ENCODE measurements at regions not wholly inside any gene's neighbourhood (a gene's known extent, or its start where the extent isn't known, plus 50 kb on each side); places are given as distances from the start of the nearest gene placed in this dataset.

DNA sequence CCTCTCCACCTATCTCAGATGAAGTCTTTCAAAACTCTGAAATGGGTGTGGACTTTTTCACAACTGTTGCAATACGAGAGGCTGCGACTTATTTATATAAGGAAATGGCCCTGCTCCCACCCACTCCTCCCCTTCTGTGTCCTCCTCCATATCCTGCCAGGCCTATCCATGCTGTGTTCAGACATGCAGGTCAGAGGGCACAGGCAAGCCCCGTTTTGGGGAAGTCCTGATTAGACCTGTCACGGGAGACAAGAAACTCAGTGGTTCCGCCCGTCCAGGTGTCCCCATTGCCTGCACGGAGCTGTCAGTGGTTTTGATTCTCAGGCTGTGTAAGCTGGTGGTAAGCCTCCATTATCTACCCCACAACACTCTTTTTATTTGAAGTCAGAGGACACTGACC, 99.6 kb upstream of the MGAT5 start:
- TF ChIP-seq, protein P1, sequence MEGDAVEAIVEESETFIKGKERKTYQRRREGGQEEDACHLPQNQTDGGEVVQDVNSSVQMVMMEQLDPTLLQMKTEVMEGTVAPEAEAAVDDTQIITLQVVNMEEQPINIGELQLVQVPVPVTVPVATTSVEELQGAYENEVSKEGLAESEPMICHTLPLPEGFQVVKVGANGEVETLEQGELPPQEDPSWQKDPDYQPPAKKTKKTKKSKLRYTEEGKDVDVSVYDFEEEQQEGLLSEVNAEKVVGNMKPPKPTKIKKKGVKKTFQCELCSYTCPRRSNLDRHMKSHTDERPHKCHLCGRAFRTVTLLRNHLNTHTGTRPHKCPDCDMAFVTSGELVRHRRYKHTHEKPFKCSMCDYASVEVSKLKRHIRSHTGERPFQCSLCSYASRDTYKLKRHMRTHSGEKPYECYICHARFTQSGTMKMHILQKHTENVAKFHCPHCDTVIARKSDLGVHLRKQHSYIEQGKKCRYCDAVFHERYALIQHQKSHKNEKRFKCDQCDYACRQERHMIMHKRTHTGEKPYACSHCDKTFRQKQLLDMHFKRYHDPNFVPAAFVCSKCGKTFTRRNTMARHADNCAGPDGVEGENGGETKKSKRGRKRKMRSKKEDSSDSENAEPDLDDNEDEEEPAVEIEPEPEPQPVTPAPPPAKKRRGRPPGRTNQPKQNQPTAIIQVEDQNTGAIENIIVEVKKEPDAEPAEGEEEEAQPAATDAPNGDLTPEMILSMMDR (IDR thresholded peaks at IDR 0.05; ENCODE audit: control extremely low read depth, extremely low read depth, low read depth, missing control alignments) = no peak
- POLR2A ChIA-PET = no interaction called here
- peak; percentile 52 for DNase-seq (ENCODE audit: extremely low spot score)
- CTCF ChIA-PET = interaction anchor here (0.7 to 4.5 kb wide), 10 partner anchors 11 to 257 kb away, joined by 3 to 23 read pairs (median 6); partner anchors contain the start of gene MGAT5

DNA sequence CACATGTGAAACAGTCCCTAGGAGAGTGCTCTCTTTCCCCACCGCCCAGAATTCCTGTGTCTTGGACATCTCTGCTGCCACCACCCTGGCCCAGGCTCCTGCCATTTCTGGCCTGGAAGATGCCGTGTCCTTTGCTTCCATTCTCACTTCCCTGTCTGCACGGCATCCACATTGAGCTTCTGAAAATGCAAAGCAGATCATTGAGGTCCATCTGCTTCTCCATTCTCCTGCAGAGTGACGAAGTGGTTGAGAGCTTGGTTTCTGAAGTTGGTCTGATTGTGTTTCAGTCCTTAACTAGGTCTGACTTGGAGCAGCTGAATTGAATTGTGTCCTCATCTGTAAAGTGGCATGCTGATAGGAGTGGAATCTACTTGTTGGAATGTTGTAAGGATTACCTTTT, 98.7 kb upstream of the MGAT5 start:
- CTCF ChIA-PET = interaction anchor here (0.7 to 4.5 kb wide), 18 partner anchors 8 to 257 kb away, joined by 3 to 23 read pairs (median 6); partner anchors contain the start of gene MGAT5
- POLR2A ChIA-PET = interaction anchor here (1.0 kb wide), 1 partner anchor 34 kb away, joined by 3 read pairs; no protein-coding TSS in a partner anchor

DNA sequence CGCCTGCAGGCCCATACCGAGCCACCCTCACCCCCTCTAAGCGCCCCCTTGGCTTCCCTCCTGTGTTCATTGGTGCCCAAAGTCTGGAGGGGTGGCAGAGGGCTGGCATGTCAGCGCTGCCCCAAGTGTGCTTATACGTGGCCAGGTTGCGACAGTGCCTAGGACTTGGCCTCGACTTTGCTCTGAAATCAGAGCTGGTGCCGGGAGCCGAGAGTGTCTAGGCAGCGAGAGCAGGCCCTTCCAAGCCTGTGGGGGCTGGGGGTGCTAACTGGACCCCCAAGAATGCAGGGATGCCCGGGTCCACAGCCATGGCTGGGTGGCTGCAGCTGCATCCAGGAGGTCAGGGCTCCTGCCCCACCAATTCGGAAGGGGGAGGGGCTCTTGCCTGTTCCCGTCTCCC, 95.6 kb upstream of the MGAT5 start:
- POLR2A ChIA-PET = no interaction called here
- no peak for DNase-seq (ENCODE audit: extremely low spot score)
- CTCF ChIA-PET = interaction anchor here (1.2 to 4.2 kb wide), 2 partner anchors 30 to 40 kb away, joined by 3 to 16 read pairs; no protein-coding TSS in a partner anchor
- TF ChIP-seq, protein P1 (IDR thresholded peaks at IDR 0.05; ENCODE audit: control extremely low read depth, extremely low read depth, low read depth, missing control alignments) = no peak

More for the DNA sequence above, 98.7 kb upstream of the MGAT5 start:
- DNase-seq (ENCODE audit: extremely low spot score) = peak; percentile 53
- TF ChIP-seq, protein P1 (IDR thresholded peaks at IDR 0.05; ENCODE audit: control extremely low read depth, extremely low read depth, low read depth, missing control alignments) = no peak

DNA sequence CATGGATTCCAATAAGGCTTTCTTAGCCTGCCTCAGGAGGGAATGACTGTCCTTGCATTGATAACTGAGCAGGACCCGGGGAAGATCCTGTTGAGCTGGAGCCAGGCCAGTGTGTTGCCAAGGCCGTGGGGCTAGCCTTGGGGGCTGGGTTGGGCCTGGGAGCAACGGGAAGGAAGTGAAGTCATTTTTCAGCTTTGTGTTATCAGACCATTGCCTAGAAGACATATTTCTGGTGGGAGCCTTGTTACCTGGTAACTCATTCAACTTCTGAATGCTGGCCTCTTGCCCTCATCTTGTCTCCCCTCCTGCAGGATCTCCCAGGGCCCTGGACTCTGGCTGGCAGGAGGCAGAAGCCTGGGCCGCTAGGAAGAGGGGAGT, 92.7 kb upstream of the MGAT5 start:
- TF ChIP-seq, protein P1 (IDR thresholded peaks at IDR 0.05; ENCODE audit: control extremely low read depth, extremely low read depth, low read depth, missing control alignments) = no peak
- ChIA-PET POLR2A (no interaction called here), CTCF (interaction anchor here (1.1 to 2.0 kb wide), 3 partner anchors 15 to 251 kb away, joined by 3 to 5 read pairs (median 3); no protein-coding TSS in a partner anchor)
- DNase-seq (ENCODE audit: extremely low spot score) = no peak

DNA sequence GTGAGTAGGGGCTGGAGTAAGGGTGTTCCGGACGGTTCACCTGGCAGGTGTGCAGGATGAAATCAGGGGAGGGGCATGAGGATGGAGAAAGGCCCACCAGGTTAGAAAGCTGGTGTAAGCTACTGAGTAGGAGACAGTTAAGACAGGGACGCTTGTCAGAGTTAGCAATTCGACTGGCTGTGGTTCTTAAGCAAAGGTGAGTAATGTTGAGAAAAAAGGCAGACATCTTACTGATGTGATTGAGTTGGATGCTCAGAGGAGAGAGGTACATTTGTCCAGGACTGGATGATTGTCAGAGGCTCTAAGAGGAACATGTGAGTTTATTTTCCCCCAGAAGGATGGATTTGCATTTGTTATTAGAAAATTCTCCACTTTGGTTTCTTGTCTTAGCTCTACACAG, 90.5 kb upstream of the MGAT5 start:
- ChIA-PET POLR2A (no interaction called here), CTCF (interaction anchor here (1.0 to 1.6 kb wide), 3 partner anchors 8 to 14 kb away, joined by 3 read pairs; no protein-coding TSS in a partner anchor)
- DNase-seq (ENCODE audit: extremely low spot score) = no peak
- TF ChIP-seq, protein P1 (IDR thresholded peaks at IDR 0.05; ENCODE audit: control extremely low read depth, extremely low read depth, low read depth, missing control alignments) = no peak

DNA sequence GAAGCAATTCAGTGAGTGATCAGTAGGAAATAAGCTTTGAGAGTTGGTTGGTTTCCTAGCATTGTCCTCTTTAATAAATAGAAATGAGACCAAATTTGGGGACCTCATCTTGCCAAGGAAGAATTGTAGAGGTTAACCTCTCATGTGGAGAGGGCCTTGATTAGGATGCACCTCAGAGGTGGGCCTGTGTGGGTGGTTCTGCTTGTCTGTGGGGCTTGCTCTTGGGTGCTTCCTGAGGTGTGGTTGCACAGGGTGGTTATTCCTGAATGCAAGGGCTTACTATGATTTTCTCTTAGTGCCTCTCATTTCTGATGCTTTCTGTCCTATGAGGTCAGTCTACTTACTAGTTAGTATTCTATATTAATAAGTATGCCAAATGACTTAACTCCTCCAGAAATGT, 89.6 kb upstream of the MGAT5 start:
- ChIA-PET CTCF (interaction anchor here (1.0 to 1.6 kb wide), 3 partner anchors 9 to 15 kb away, joined by 3 read pairs; no protein-coding TSS in a partner anchor), POLR2A (no interaction called here)
- TF ChIP-seq, protein P1 (IDR thresholded peaks at IDR 0.05; ENCODE audit: control extremely low read depth, extremely low read depth, low read depth, missing control alignments) = no peak
- DNase-seq (ENCODE audit: extremely low spot score) = no peak

All from GM10248 (cell line).